ENCODE measurements at regions not wholly inside any gene's neighbourhood (a gene's known extent, or its start where the extent isn't known, plus 50 kb on each side); places are given as distances from the start of the nearest gene placed in this dataset.

DNA sequence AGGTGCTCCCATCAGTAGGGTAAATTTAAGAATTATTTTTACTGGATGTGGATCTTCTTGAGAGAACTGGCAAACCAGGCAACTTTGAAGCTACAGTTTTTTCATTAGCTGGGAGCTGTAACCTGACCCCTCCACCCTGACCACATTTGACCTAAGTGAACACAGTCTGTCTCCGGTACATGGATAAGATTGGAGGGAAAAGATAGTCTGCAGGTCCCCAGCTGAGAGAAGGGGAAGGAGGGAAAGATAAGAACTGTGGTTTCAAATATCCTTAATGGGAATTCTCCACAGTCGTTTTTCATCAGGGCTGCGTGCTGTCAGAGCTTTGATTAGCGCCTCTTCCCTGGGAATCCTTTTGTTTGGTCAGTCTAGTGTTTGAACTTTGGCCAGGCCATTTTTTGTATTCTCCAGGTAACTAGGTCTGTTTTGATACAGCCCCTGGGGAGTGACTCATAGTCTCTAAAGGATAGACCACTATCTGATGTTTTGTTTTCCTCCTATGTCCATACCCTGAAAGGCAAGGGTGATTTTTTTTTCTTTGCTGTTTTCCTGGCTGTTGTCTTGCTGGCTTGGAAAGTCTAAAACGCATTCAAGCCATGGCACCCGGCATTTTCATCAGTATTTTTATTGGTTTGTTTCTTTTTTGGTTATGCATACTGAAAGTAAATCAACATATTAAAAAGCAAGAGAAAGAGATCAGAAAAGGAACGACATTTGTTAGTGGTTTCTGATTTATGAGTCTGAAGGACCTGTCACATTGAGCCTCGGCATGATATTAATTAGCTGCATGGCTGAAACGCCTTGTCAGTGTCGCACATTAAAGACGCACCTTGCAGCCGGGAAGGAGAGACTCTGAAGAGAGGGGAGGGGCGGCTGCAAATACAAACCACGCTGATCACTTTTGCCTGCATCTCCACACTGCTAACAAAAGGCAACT is 183.4 kb upstream of the FN1 start:
- no peaks in the 10 kb centered on the region for H3K79me2 ChIP-seq (ENCODE audit: control insufficient read depth, low read length)
- H3K4me1 ChIP-seq (ENCODE audit: control insufficient read depth, low read length): no peaks in the 10 kb centered on the region
- no peaks in the 10 kb centered on the region for H3K9me2 ChIP-seq (replicated peaks; ENCODE audit: control insufficient read depth, low read length)
- TF ChIP-seq EZH2phosphoT487 (IDR thresholded peaks at IDR 0.05; ENCODE audit: borderline replicate concordance, low read length): no peak
- TF ChIP-seq, protein P1, sequence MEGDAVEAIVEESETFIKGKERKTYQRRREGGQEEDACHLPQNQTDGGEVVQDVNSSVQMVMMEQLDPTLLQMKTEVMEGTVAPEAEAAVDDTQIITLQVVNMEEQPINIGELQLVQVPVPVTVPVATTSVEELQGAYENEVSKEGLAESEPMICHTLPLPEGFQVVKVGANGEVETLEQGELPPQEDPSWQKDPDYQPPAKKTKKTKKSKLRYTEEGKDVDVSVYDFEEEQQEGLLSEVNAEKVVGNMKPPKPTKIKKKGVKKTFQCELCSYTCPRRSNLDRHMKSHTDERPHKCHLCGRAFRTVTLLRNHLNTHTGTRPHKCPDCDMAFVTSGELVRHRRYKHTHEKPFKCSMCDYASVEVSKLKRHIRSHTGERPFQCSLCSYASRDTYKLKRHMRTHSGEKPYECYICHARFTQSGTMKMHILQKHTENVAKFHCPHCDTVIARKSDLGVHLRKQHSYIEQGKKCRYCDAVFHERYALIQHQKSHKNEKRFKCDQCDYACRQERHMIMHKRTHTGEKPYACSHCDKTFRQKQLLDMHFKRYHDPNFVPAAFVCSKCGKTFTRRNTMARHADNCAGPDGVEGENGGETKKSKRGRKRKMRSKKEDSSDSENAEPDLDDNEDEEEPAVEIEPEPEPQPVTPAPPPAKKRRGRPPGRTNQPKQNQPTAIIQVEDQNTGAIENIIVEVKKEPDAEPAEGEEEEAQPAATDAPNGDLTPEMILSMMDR (IDR thresholded peaks at IDR 0.05; ENCODE audit: low read depth, low read length, poor library complexity, severe bottlenecking): no peak
- no peaks in the 10 kb centered on the region for H3K9me3 ChIP-seq (ENCODE audit: control insufficient read depth, insufficient read depth, low read length)
- H4K20me1 ChIP-seq (ENCODE audit: control insufficient read depth, insufficient read depth, low read depth, low read length): no peaks in the 10 kb centered on the region
- no peak overlapping the region for H3K4me3 ChIP-seq (ENCODE audit: low read length)
- no peak overlapping the region for H3K4me2 ChIP-seq (ENCODE audit: low read length)
- no peaks in the 10 kb centered on the region for H3K27me3 ChIP-seq (ENCODE audit: control insufficient read depth, low read length)
- no peaks in the 10 kb centered on the region for H3F3A ChIP-seq (ENCODE audit: control insufficient read depth, insufficient read depth)
- no peaks in the 10 kb centered on the region for H3K36me3 ChIP-seq (ENCODE audit: control insufficient read depth, low read length)
- no peak overlapping the region for H3K27ac ChIP-seq (ENCODE audit: low read depth, low read length)

DNA sequence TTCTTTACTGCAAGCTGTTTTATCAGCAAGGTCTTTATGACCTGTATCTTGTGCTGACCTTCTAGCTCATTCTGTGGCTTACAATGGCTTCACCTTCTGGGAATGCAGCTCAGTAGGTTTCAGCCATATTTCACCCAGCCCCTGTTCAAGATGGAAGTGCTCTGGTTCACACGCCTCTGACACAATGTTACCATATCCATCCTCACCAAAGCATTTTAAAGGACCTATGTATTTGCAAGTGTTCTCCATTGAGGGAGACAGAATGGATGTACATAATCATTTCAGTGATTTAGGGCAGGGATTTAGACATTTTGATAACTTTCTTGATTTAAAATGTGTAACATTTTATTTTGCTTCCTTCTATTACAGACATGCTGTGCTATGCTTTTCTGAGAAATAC is 182.3 kb upstream of the FN1 start:
- no peaks in the 10 kb centered on the region for H3K79me2 ChIP-seq (ENCODE audit: control insufficient read depth, low read length)
- H3F3A ChIP-seq (ENCODE audit: control insufficient read depth, insufficient read depth): no peaks in the 10 kb centered on the region
- no peak overlapping the region for H3K4me2 ChIP-seq (ENCODE audit: low read length)
- H3K9me2 ChIP-seq (replicated peaks; ENCODE audit: control insufficient read depth, low read length): no peaks in the 10 kb centered on the region
- TF ChIP-seq, protein P1 (IDR thresholded peaks at IDR 0.05; ENCODE audit: low read depth, low read length, poor library complexity, severe bottlenecking): no peak
- TF ChIP-seq EZH2phosphoT487 (IDR thresholded peaks at IDR 0.05; ENCODE audit: borderline replicate concordance, low read length): no peak
- no peak overlapping the region for H3K4me3 ChIP-seq (ENCODE audit: low read length)
- no peaks in the 10 kb centered on the region for H3K36me3 ChIP-seq (ENCODE audit: control insufficient read depth, low read length)
- no peaks in the 10 kb centered on the region for H3K9me3 ChIP-seq (ENCODE audit: control insufficient read depth, insufficient read depth, low read length)
- no peaks in the 10 kb centered on the region for H3K27me3 ChIP-seq (ENCODE audit: control insufficient read depth, low read length)
- H3K4me1 ChIP-seq (ENCODE audit: control insufficient read depth, low read length): no peaks in the 10 kb centered on the region
- no peaks in the 10 kb centered on the region for H4K20me1 ChIP-seq (ENCODE audit: control insufficient read depth, insufficient read depth, low read depth, low read length)
- H3K27ac ChIP-seq (ENCODE audit: low read depth, low read length): no peak overlapping the region

DNA sequence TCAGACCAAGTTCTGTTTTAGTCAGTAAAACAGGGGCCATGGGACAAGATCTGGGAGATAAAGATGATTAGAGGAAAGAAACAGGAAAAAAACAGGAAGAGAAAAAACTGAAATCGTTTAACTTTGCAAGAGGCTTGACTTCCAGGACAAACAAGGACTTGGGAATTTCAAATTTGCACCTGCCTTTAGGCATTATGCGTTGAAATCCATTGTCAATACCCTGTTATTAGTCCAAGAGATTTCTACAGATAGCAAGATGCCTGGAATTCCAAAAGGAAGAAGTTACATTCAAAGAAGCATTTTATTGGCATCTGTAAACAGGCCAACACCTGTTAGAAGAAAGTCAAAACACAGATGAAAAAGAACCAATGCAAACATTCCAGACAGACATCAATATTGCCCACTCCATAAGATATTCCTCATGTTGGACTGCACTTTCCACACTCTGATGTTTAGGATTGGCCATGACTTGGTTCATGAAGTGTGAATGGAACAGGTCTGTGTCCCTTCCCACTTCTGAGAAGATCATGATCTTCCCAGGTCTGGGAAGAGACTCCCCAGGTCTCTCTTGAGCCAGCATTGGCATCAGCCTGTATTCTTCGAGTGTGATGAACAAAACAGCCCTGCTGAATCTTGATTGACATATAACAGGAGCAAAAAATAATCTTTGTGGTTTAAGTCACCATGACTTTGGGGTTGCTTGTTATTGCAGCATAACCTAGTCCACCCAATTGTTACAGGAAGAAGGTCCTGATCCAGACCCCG is 181.4 kb upstream of the FN1 start:
- H3K9me2 ChIP-seq (replicated peaks; ENCODE audit: control insufficient read depth, low read length): no peaks in the 10 kb centered on the region
- H3K4me1 ChIP-seq (ENCODE audit: control insufficient read depth, low read length): no peaks in the 10 kb centered on the region
- no peaks in the 10 kb centered on the region for H3K79me2 ChIP-seq (ENCODE audit: control insufficient read depth, low read length)
- H3F3A ChIP-seq (ENCODE audit: control insufficient read depth, insufficient read depth): no peaks in the 10 kb centered on the region
- no peak overlapping the region for H3K27ac ChIP-seq (ENCODE audit: low read depth, low read length)
- H3K4me2 ChIP-seq (ENCODE audit: low read length): no peak overlapping the region
- H3K4me3 ChIP-seq (ENCODE audit: low read length): no peak overlapping the region
- H3K36me3 ChIP-seq (ENCODE audit: control insufficient read depth, low read length): no peaks in the 10 kb centered on the region
- H3K9me3 ChIP-seq (ENCODE audit: control insufficient read depth, insufficient read depth, low read length): no peaks in the 10 kb centered on the region
- H4K20me1 ChIP-seq (ENCODE audit: control insufficient read depth, insufficient read depth, low read depth, low read length): no peaks in the 10 kb centered on the region
- TF ChIP-seq, protein P1 (IDR thresholded peaks at IDR 0.05; ENCODE audit: low read depth, low read length, poor library complexity, severe bottlenecking): no peak
- no peak for TF ChIP-seq EZH2phosphoT487 (IDR thresholded peaks at IDR 0.05; ENCODE audit: borderline replicate concordance, low read length)
- H3K27me3 ChIP-seq (ENCODE audit: control insufficient read depth, low read length): no peaks in the 10 kb centered on the region

All from DOHH2 (cell line).